DMS153 (cell line): ENCODE measurements at regions not wholly inside any gene's neighbourhood (a gene's known extent, or its start where the extent isn't known, plus 50 kb on each side); places are given as distances from the start of the nearest gene placed in this dataset.

Experiments
- DNase-seq: peaks from one replicate; lab custom pipeline; 2025; lab: John Stamatoyannopoulos, UW

DNA sequence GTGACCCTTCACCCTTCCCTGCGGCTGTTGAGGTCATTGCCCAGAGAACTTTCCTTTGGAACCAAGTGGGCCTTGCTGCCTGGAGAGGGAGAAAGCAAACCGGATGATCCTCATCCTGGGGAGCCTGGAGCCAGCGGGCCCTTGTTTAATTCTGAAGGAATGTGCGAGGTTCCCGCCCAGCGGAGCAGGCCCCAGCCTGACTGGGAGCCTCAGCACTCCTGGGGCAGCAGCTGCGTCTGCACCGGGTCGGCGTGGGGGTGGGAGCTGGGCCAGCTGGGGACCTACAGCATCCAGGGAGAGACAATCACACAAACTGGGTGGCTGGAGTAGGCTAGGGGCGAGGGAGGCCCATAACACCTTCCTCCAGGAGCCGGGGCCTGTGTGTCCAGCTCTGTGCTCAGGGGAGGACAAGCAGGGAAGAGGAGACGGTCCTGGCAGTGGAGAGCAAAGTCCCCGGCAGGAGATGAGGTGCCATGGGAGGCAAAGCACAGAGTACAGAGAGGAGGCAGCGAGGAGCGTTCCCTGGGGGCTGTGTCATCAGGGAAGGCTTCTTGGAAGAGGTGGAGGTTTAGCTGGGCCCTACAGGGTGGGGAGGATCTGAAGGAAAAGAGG is 61.9 kb upstream of the HAAO start:
- DNase-seq, result no peak

- no peak for DNase-seq
Observed at GRCh38 chr2:42853549-42854206, 61.3 kb upstream of the HAAO start.

- DNase-seq, result no peak
Observed at GRCh38 chr2:42852798-42853197, 60.4 kb upstream of the HAAO start.

GRCh38 chr2:42851740-42852250 is 59.4 kb upstream of the HAAO start:
- DNase-seq, result no peak

- no peak for DNase-seq
Observed at GRCh38 chr2:42851186-42851585, 58.8 kb upstream of the HAAO start.

- no peak for DNase-seq
Observed at GRCh38 chr2:42850016-42850805, 57.8 kb upstream of the HAAO start.

- no peak for DNase-seq
Observed at GRCh38 chr2:42849311-42849710, 56.9 kb upstream of the HAAO start.

GRCh38 chr2:42848726-42849290 is 56.4 kb upstream of the HAAO start:
- DNase-seq, result no peak

DNA sequence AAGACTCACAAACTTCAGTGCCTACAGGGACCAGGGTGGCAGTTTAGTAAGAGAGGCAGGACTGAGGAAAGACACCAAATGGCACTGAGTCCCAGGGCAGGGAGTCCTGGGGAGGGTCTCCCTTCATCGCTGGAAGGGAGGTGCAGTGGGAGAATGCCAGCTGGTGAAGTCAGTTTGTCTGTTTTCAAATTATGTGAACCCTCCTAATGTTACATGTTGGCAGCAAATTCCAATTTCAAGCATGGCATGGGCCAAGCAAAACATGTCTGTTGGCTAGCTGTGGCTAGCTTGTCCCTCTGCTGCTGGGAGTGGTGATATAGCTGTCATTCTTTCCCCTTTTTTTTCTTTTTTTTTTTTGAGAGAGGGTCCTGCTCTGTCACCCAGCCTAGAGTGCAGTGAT is 55.9 kb upstream of the HAAO start:
- DNase-seq, result no peak

DNA sequence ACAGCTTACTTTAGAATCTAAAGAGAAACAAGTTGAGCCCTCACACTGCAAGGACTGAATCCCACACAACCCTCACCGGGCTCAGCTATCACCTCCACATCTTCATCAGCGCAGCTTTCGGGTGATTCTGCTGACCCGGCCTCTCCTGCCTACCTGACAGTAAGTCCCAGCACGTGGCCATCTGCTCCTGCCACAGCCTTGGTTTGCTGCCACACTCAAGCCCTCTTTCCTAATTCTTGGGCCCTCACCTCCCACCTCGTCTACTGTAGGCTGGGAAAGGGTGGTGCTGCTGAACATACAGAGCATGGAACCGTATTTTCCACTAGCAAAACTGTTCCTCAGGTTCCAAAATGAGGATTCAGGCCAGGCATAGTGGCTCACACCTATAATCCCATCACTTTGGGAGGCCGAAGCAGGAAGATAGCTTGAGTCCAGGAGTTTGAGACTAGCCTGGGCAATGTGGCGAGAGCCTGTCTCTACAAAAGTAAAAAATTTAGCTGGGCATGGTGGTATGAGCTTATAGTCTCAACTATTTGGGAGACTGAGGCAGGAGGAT is 55.3 kb upstream of the HAAO start:
- no peak for DNase-seq

DNA sequence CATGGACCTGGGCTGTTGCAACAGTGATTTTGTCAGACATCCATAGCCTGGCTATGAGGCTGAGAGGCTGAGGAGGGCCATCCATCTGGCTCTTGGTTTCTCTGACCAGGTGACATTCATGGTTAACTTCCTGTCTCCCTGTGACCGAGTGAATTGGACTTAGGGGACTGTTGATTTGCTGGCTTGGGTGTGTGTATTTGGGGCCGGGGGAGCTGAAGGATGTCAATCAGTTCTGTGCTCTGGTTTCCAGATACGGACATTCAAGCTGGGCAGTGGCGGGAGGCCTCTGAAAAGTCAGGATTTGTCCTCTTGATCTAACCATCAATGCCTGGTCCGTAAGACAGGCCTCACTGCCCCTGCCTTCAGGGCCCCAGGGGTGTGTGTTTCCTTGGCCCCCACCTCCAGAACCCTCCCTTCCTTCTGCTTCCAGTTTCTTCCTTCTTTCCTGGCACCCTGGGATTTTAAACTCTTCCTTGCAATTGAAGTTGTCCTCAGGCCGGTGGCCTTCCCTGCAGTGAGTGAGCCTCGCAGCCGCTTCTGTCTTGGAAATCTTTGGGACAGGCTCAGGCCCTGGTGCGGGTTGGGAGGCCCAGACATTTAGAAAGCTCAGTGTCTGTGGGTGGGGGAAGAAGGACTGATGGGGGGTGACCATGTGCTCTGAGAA is 54.7 kb upstream of the HAAO start:
- DNase-seq, result no peak

DNA sequence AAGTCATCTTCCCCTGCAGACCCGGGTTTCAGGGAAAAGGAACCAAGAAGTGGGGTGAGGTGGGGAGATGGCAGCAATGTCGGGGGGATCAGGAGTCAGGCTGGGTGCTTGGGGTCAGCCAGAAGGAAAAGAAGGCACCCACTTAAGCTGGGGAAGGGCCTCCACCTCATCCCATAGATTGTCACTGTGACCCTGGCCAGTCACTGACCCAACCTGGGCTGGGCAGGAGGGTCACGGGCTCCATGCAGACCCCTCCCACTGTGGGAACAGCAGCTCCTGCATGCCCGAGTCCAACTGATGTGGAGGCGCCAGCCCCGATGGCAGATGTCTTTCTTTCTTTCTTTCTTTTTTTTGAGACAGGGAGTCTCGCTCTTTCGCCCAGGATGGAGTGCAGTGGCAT is 53.6 kb upstream of the HAAO start:
- DNase-seq, result no peak

GRCh38 chr2:42844901-42845821 is 52.8 kb upstream of the HAAO start:
- peak; percentile 33 for DNase-seq

- DNase-seq, result no peak
Observed at GRCh38 chr2:42844366-42844765, 52.0 kb upstream of the HAAO start.

DNA sequence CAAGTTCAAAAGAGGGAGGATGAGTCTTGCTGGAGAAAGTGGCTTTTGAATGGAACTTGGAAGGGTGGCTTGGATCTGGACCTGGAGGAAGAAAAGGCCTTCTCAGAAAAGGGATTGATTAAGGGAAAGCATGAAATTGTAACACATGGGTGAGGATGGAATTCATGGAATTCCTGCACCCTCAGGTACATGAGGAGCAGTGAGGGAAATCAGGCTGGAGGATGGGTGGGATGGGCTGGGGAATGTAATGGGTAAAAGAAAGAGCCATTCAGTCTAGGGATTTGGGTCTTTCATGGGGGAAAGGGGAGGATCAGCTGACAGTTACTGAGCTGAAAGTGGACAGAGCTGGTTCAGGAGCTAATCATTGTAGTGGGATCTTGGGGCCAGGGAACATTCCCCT is 51.2 kb upstream of the HAAO start:
- DNase-seq, result no peak

DNA sequence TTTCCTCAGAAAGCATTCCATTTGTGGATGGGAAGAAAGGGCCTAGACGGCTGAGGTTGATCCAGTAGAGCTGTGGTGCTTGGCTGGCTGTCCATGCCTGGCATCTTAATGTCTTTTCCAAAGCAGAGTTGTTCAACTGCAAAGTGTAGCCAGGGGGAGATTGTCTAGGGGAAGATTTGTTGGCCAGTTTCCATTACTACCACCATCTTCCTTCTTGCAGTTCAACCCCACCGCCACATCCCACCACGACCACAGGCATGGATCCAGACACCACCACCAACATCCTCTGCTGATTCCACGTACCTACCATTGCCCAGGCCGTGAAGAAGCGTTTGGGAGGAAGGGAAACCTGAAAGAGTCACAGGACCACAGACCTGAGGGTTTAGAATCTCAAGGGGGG is 50.7 kb upstream of the HAAO start:
- no peak for DNase-seq

DNA sequence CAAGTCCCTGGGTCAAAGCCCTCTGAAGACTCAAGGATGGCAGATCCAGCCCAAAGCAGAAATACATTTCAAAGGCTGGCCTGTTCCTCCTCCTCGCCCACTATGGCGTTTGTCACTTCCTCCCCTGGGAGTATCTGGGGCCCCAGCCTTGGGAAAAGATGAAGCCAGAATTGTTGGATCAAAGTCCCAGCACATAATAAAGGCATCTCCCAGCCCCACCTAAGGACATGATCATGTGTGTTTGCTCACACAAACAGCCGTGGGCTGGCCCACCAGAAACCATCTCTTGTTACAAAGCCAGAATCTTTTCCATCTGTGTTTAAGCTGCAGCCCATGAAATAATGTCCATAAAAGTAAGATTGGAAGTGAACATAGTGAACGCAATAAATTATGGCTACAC is 50.1 kb upstream of the HAAO start:
- no peak for DNase-seq
